PFSK-1 (cell line): ENCODE measurements at regions not wholly inside any gene's neighbourhood (a gene's known extent, or its start where the extent isn't known, plus 50 kb on each side); places are given as distances from the start of the nearest gene placed in this dataset.

Experiments used
- FOXP2 ChIP-seq: optimal IDR thresholded peaks from 2 replicates; pipeline ENCODE3; 2011; ENCODE audit warnings: borderline replicate concordance, control low read depth, inconsistent platforms; ENCODE audit not compliant: insufficient read depth; ENCODE audit errors: extremely low read length, extremely low read depth
- POLR2AphosphoS5 ChIP-seq: IDR thresholded peaks from 2 replicates; pipeline ENCODE4 v1.6.1; 2012; ENCODE audit warnings: low read depth, mild to moderate bottlenecking, control low read depth, low read length, moderate library complexity
- SIN3A ChIP-seq: IDR thresholded peaks from 2 replicates; pipeline ENCODE4 v1.6.1; 2012; ENCODE audit warnings: mild to moderate bottlenecking, low read length, moderate library complexity, borderline replicate concordance; ENCODE audit not compliant: insufficient read depth
- TAF1 ChIP-seq: IDR thresholded peaks from 2 replicates; pipeline ENCODE4 v1.6.1; 2012; ENCODE audit warnings: low read length, control low read depth, borderline replicate concordance; ENCODE audit not compliant: insufficient read depth
- TF ChIP-seq, protein P1 (sequence below), 2 experiments: IDR thresholded peaks; 2 replicates each; pipeline versions ENCODE4 v1.6.1 to v1.8.0; 2011 to 2012; ENCODE audit warnings: low read depth in 2 of 2, low read length in 2 of 2, control low read depth in 1 of 2, inconsistent platforms in 1 of 2, mild to moderate bottlenecking in 1 of 2, moderate library complexity in 1 of 2; ENCODE audit not compliant: insufficient read depth in 1 of 2

DNA sequence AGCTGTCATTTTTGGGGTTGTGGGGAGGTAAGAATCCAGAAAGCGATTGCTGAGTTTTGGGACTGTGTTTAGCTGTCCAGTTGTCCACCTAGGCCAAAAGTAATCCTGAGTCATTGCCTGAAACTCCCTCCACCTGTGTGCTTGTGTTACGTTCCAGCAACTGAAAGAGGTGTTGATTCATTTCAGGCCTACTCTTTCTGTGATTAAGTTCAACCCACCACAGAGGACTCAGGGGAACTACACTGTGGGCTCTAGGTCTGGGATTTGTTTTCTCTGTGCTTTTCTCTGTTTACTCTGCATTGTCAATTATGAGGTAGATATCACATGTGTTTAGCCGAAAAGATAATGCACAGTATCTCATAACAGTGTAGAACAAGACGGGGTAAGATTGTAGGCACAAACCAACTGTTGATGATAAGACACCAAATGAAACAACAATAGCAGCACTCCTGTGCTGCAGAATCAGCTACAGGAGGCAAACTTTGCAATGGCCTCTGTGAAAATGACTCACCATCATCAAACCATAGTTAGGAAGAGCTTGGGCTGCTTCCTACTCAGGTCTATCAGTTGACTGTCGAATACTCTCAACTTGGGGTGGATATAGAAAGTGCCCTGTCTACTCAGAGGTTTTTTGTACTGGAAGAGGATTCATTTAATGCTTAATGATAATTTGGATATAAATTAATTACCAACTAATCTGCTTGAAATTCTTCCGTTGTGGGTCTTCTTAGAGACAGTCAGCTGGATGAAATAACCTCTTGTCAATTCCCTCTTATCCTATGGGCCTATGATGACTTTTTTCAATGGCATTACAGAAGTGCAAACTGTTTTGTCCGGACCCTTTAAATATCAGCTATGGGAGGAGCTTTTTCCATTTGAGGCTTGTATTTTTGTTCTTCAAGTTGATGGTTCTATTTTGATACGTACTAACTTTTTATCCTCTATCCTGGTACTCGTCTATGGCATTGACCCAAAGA lies 385.9 kb downstream of the BMP4 start:
- TF ChIP-seq FOXP2 (no peak), POLR2AphosphoS5 (no peak), SIN3A (no peak), TAF1 (no peak)
- TF ChIP-seq, protein P1, sequence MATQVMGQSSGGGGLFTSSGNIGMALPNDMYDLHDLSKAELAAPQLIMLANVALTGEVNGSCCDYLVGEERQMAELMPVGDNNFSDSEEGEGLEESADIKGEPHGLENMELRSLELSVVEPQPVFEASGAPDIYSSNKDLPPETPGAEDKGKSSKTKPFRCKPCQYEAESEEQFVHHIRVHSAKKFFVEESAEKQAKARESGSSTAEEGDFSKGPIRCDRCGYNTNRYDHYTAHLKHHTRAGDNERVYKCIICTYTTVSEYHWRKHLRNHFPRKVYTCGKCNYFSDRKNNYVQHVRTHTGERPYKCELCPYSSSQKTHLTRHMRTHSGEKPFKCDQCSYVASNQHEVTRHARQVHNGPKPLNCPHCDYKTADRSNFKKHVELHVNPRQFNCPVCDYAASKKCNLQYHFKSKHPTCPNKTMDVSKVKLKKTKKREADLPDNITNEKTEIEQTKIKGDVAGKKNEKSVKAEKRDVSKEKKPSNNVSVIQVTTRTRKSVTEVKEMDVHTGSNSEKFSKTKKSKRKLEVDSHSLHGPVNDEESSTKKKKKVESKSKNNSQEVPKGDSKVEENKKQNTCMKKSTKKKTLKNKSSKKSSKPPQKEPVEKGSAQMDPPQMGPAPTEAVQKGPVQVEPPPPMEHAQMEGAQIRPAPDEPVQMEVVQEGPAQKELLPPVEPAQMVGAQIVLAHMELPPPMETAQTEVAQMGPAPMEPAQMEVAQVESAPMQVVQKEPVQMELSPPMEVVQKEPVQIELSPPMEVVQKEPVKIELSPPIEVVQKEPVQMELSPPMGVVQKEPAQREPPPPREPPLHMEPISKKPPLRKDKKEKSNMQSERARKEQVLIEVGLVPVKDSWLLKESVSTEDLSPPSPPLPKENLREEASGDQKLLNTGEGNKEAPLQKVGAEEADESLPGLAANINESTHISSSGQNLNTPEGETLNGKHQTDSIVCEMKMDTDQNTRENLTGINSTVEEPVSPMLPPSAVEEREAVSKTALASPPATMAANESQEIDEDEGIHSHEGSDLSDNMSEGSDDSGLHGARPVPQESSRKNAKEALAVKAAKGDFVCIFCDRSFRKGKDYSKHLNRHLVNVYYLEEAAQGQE (IDR thresholded peaks at IDR 0.05; ENCODE audit: insufficient read depth in 1 of 2, low read depth in 2 of 2, low read length in 2 of 2) = no peak

DNA sequence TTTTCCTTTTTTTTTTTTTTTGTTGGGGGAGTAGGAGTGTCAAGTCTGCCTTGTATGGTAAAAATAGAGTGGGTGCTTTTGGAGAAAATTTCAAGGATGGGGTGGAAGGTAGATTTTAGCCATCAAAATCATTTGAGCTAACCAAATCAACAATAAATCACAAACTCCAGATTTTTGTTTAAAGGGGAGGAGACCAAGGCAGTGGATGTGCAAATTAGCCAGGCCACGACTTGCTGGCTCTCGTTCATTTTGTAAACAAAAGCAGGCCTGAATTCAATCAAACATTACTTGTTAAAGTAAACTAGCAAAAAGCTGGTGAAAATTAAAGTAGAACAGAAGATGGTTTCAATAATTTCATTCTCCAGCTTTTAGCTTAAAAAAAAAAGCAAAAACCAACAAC lies 387.2 kb downstream of the BMP4 start:
- no peak for TF ChIP-seq FOXP2
- TF ChIP-seq, protein P1 (IDR thresholded peaks at IDR 0.05; ENCODE audit: insufficient read depth in 1 of 2, low read depth in 2 of 2, low read length in 2 of 2) = no peak
- TF ChIP-seq TAF1 = no peak

DNA sequence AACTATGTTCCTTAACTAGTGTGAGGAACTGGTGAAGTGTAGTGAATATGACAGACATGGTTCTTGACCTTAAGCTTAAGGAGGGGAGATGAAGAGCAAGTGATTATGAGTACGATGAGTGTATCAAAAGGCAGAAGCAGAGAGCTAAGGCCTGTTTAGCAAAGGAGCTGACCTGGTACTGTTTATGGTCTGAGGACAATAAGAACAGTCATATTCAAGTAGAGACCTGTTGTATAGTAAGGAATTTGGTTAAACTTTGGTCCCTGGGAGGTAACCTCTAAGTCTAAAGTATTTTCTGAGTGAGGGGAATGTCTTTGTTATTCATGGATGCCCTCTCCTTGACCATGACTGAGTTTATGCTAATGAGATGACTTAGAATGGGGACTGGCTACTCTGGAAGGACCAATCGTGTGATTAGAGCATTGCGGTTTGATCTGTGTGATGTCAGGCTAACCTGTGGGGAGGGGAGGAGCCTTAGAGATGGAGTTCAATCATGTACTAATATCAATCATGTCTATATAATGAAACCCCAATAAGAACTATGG lies 389.3 kb downstream of the BMP4 start:
- TF ChIP-seq SIN3A = no peak

- TF ChIP-seq FOXP2 = no peak
- TF ChIP-seq SIN3A = no peak
- no peak for TF ChIP-seq TAF1
- no peak for TF ChIP-seq POLR2AphosphoS5
- TF ChIP-seq, protein P1 (IDR thresholded peaks at IDR 0.05; ENCODE audit: insufficient read depth in 1 of 2, low read depth in 2 of 2, low read length in 2 of 2) = no peak
Measured at GRCh38 chr14:53564870-53565269, 391.8 kb downstream of the BMP4 start.

DNA sequence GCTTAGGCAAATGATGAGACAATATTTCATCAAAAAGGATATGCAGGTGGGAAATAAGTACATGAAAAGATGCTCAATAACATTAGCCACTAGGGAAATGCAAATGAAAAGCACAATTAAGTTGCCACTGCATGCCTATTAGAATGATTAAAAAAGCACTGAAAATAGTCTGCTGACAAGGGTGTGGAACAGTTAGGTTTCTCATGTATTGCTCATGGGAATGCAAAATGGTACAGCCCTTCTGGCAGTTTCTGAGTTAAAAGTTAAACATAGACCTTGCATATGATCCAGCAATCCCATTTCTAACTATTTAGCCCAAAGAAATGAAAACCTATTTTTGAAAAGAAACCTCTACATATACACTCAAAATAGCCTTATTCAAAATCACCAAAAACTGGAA lies 393.0 kb downstream of the BMP4 start:
- no peak for TF ChIP-seq FOXP2
- TF ChIP-seq SIN3A = no peak
- TF ChIP-seq TAF1 = no peak
- TF ChIP-seq, protein P1 (IDR thresholded peaks at IDR 0.05; ENCODE audit: insufficient read depth in 1 of 2, low read depth in 2 of 2, low read length in 2 of 2) = no peak
- TF ChIP-seq POLR2AphosphoS5 = no peak
